Uterus (tissue), 2 donors: ENCODE measurements at regions not wholly inside any gene's neighbourhood (a gene's known extent, or its start where the extent isn't known, plus 50 kb on each side); places are given as distances from the start of the nearest gene placed in this dataset.

Experiments
- POLR2A ChIP-seq, 2 donors: fragments of 450-650 bp; IDR thresholded peaks; one replicate each; pipeline ENCODE4 v1.6.1; 2016; ENCODE audit warnings: antibody characterized with exemption in 2 of 2, mild to moderate bottlenecking in 1 of 2, moderate library complexity in 1 of 2
- TF ChIP-seq, protein P1 (sequence below), 4 experiments: fragments of 200-600 bp in 2 of 4; fragments of 450-650 bp in 2 of 4; sonication (generic) in 2 of 4; IDR thresholded peaks; one replicate each; pipeline ENCODE4 v1.5.1; 2016 to 2019; ENCODE audit warnings: antibody characterized with exemption in 4 of 4, mild to moderate bottlenecking in 2 of 4, moderate library complexity in 1 of 4

DNA sequence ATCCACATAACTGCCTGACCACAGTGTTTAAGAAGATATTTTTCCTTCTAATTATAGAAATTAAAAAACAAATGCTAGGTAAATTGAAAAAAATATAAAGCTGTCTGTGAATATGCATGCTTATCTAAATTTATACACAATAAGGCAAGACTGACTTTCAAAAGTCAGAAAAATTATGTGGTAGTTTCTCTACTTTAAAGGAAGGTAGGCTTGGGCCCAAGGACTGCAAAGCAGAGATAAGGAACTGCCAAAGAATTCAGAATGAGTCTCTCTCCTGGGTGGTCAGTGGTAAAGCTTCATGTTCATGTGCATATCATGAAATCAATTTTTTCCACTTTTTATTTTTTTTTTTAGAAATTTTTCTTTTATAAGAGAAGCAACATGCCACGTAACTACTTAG is 998.6 kb downstream of the REEP3 start:
- TF ChIP-seq, protein P1, sequence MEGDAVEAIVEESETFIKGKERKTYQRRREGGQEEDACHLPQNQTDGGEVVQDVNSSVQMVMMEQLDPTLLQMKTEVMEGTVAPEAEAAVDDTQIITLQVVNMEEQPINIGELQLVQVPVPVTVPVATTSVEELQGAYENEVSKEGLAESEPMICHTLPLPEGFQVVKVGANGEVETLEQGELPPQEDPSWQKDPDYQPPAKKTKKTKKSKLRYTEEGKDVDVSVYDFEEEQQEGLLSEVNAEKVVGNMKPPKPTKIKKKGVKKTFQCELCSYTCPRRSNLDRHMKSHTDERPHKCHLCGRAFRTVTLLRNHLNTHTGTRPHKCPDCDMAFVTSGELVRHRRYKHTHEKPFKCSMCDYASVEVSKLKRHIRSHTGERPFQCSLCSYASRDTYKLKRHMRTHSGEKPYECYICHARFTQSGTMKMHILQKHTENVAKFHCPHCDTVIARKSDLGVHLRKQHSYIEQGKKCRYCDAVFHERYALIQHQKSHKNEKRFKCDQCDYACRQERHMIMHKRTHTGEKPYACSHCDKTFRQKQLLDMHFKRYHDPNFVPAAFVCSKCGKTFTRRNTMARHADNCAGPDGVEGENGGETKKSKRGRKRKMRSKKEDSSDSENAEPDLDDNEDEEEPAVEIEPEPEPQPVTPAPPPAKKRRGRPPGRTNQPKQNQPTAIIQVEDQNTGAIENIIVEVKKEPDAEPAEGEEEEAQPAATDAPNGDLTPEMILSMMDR (IDR thresholded peaks at IDR 0.05) = no peak
- no peak for TF ChIP-seq POLR2A (IDR thresholded peaks at IDR 0.05)
